ENCODE measurements at regions not wholly inside any gene's neighbourhood (a gene's known extent, or its start where the extent isn't known, plus 50 kb on each side); places are given as distances from the start of the nearest gene placed in this dataset.

GRCh38 chr12:124231980-124232653 is 62.8 kb upstream of the RFLNA start:
- TF ChIP-seq CTCF (IDR thresholded peaks at IDR 0.05) (no peak), EZH2phosphoT487 (IDR thresholded peaks at IDR 0.05) (no peak), EZH2 (IDR thresholded peaks at IDR 0.05) (no peak)

All from neural progenitor cell (in vitro differentiated cells).